Suprapubic skin (tissue), 4 donors: ENCODE measurements at regions not wholly inside any gene's neighbourhood (a gene's known extent, or its start where the extent isn't known, plus 50 kb on each side); places are given as distances from the start of the nearest gene placed in this dataset.
"Not testable (repeated sequence)": the region's sequence is repeated elsewhere in the genome, so short reads cannot be mapped to it uniquely, and the experiment has no call there.

ENCODE experiments used
- DNase-seq, 2 donors: peaks; one replicate each; pipeline ENCODE4 v3.0.0-alpha.2; 2019; ENCODE audit warnings: low spot score in 2 of 2
- H3K27ac ChIP-seq: fragments of 200-600 bp; sonication (generic); one replicate; pipeline ENCODE4 v1.5.1; 2019
- H3K27me3 ChIP-seq: fragments of 200-600 bp; sonication (generic); one replicate; pipeline ENCODE4 v1.5.1; 2019
- H3K36me3 ChIP-seq: fragments of 200-600 bp; sonication (generic); one replicate; pipeline ENCODE4 v1.5.1; 2019
- H3K4me1 ChIP-seq: fragments of 200-600 bp; sonication (generic); one replicate; pipeline ENCODE4 v1.5.1; 2019
- H3K4me3 ChIP-seq: fragments of 200-600 bp; sonication (generic); one replicate; pipeline ENCODE4 v1.5.1; 2019; ENCODE audit warnings: mild to moderate bottlenecking
- H3K9me3 ChIP-seq: fragments of 200-600 bp; sonication (generic); one replicate; pipeline ENCODE4 v1.5.1; 2019
- CTCF ChIP-seq, 2 donors: fragments of 200-600 bp in 1 of 2; fragments of 450-650 bp in 1 of 2; sonication (generic) in 1 of 2; IDR thresholded peaks; one replicate each; pipeline ENCODE4 v1.5.1; 2016 to 2019; ENCODE audit warnings: antibody characterized with exemption in 2 of 2, mild to moderate bottlenecking in 1 of 2, moderate library complexity in 1 of 2
- EP300 ChIP-seq: sonication (generic); formaldehyde crosslinking; IDR thresholded peaks from one replicate; pipeline ENCODE4 v1.6.1; 2017; ENCODE audit warnings: antibody characterized with exemption
- POLR2A ChIP-seq, 2 donors: fragments of 450-650 bp; IDR thresholded peaks; one replicate each; pipeline ENCODE4 v1.6.1; 2017; ENCODE audit warnings: antibody characterized with exemption in 2 of 2, mild to moderate bottlenecking in 2 of 2, moderate library complexity in 2 of 2
- POLR2AphosphoS5 ChIP-seq, 3 donors: sonication (generic); formaldehyde crosslinking; IDR thresholded peaks; one replicate each; pipeline ENCODE4 v1.6.1; 2017; ENCODE audit warnings: antibody characterized with exemption in 3 of 3
- WGBS: methylation state at CpG from one replicate; pipeline ENCODE4 v1.1.5; 2018; 5-methylcytosine and 5-hydroxymethylcytosine counted together

DNA sequence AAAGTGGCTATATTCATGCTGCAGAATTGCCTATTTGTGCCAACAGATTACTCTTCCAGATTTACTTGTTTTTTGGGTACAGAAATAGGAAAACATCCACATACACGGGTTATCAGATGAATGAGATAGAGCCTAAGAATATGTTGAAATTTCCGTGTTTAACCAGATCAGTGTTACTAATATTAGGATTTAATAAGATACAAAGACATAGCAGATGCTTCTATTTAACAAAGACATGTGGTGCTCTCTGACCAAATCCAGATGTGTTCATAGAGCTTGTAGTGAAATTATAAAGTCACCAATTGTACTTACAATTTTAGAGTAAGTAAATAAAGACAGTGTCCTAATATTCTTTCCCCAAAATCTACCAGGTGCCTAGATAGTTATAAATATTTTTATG, 208.0 kb downstream of the CASP12 start:
- Histone ChIP-seq H3K27ac (no peak overlapping the region), H3K4me3 (no peak overlapping the region), H3K36me3 (no peaks in the 10 kb centered on the region), H3K4me1 (no peaks in the 10 kb centered on the region), H3K27me3 (no peaks in the 10 kb centered on the region), H3K9me3 (no peaks in the 10 kb centered on the region)
- TF ChIP-seq POLR2AphosphoS5 (IDR thresholded peaks at IDR 0.05) (no peak), EP300 (no peak), CTCF (IDR thresholded peaks at IDR 0.05) (no peak), POLR2A (IDR thresholded peaks at IDR 0.05) (no peak)
- DNase-seq = no peak
- 44% methylated on average over 2 of the region's 2 CpGs for WGBS

DNA sequence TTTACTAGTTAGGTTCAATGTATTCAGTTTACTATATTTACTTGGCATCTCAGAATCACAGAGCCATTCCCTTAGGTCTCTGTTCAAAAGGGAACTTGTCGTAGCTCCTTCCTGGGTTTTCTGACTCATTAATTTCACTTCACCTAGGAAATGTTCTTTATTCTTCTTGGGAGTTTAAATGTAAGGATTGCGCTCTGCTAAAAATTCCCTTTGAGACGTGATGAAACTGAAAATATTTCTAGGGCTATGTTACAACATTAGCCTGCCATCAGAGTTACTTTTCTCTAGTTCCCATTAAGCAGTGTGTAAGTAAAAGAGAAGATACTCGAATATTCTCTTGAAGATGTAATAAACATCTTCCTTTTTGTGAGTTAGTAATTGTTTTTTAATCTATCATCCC, 209.5 kb downstream of the CASP12 start:
- Histone ChIP-seq H3K36me3 (no peaks in the 10 kb centered on the region), H3K27ac (no peak overlapping the region), H3K4me1 (no peaks in the 10 kb centered on the region), H3K9me3 (no peaks in the 10 kb centered on the region), H3K4me3 (no peak overlapping the region), H3K27me3 (no peaks in the 10 kb centered on the region)
- TF ChIP-seq CTCF (IDR thresholded peaks at IDR 0.05) (no peak), POLR2AphosphoS5 (IDR thresholded peaks at IDR 0.05) (no peak), EP300 (no peak), POLR2A (IDR thresholded peaks at IDR 0.05) (no peak)
- DNase-seq = no peak
- WGBS = 70% methylated on average over 4 of the region's 4 CpGs

DNA sequence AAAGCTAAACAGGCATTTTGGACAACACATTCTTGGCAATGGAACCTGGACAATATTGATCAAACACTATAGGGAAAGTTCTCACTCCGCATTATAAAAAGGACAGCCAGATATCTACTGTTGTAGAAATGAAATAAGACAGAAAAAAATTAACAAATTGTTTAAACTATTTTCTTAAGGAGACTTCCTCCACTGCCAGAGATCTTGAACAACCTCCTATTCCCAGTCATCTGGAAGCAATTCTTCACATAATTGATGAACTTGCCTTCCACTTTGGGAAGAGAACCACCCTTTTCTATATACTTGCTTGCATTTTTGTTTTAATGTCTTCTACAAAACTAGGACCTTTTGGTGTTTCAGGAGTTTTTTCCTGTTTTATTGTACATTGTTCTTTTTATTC, 216.1 kb downstream of the CASP12 start:
- no peak overlapping the region for H3K4me3 ChIP-seq
- no peak overlapping the region for H3K27ac ChIP-seq
- H3K36me3 ChIP-seq = no peaks in the 10 kb centered on the region
- H3K4me1 ChIP-seq = no peaks in the 10 kb centered on the region
- DNase-seq = no peak
- no peaks in the 10 kb centered on the region for H3K27me3 ChIP-seq
- no peaks in the 10 kb centered on the region for H3K9me3 ChIP-seq
- TF ChIP-seq CTCF (IDR thresholded peaks at IDR 0.05) = no peak
- TF ChIP-seq EP300 = no peak
- no peak for TF ChIP-seq POLR2AphosphoS5 (IDR thresholded peaks at IDR 0.05)
- TF ChIP-seq POLR2A (IDR thresholded peaks at IDR 0.05) = no peak
- 69% methylated on average over 1 of the region's 1 CpG for whole genome bisulfite sequencing

- no peak for DNase-seq
- 89% methylated on average over 2 of the region's 2 CpGs for WGBS
- Histone ChIP-seq H3K27me3 (no peaks in the 10 kb centered on the region), H3K4me3 (no peak overlapping the region), H3K36me3 (no peaks in the 10 kb centered on the region), H3K4me1 (no peaks in the 10 kb centered on the region), H3K9me3 (no peaks in the 10 kb centered on the region), H3K27ac (no peak overlapping the region)
- TF ChIP-seq POLR2AphosphoS5 (IDR thresholded peaks at IDR 0.05) (no peak), EP300 (no peak), CTCF (IDR thresholded peaks at IDR 0.05) (no peak), POLR2A (IDR thresholded peaks at IDR 0.05) (no peak)
Measured at GRCh38 chr11:104679258-104679657, 219.0 kb downstream of the CASP12 start.

- Histone ChIP-seq H3K36me3 (no peaks in the 10 kb centered on the region), H3K27me3 (no peaks in the 10 kb centered on the region), H3K27ac (no peak overlapping the region), H3K4me3 (no peak overlapping the region), H3K4me1 (no peaks in the 10 kb centered on the region), H3K9me3 (no peaks in the 10 kb centered on the region)
- 65% methylated on average over 2 of the region's 2 CpGs for WGBS
- TF ChIP-seq POLR2AphosphoS5 (IDR thresholded peaks at IDR 0.05) (no peak), CTCF (IDR thresholded peaks at IDR 0.05) (no peak), EP300 (no peak), POLR2A (IDR thresholded peaks at IDR 0.05) (no peak)
- no peak for DNase-seq
Measured at GRCh38 chr11:104678408-104678807, 219.9 kb downstream of the CASP12 start.

GRCh38 chr11:104677069-104677468, 221.2 kb downstream of the CASP12 start:
- H3K9me3 ChIP-seq, H3K4me3 ChIP-seq, H3K4me1 ChIP-seq, H3K36me3 ChIP-seq, DNase-seq, H3K27me3 ChIP-seq, H3K27ac ChIP-seq: not testable (repeated sequence)
- 100% methylated on average over 1 of the region's 3 CpGs for WGBS
